PC-3 (cell line): ENCODE measurements at regions not wholly inside any gene's neighbourhood (a gene's known extent, or its start where the extent isn't known, plus 50 kb on each side); places are given as distances from the start of the nearest gene placed in this dataset.
"Not testable (repeated sequence)": the region's sequence is repeated elsewhere in the genome, so short reads cannot be mapped to it uniquely, and the experiment has no call there.

Experiments used
- EZH2 ChIP-seq: fragments of 300-600 bp; sonication (generic); IDR thresholded peaks from one replicate; pipeline ENCODE4 v1.6.1; 2017; ENCODE audit warnings: antibody characterized with exemption, mild to moderate bottlenecking, low read length; ENCODE audit not compliant: unreplicated experiment
- EZH2phosphoT487 ChIP-seq: fragments of 300-600 bp; sonication (generic); IDR thresholded peaks from 2 replicates; pipeline ENCODE4 v1.6.1; 2018; ENCODE audit warnings: mild to moderate bottlenecking, antibody characterized with exemption, low read length, borderline replicate concordance
- TF ChIP-seq, protein P1 (sequence below): fragments of 300-600 bp; sonication (generic); conservative IDR thresholded peaks from 2 replicates; pipeline ENCODE4 v1.5.1; 2017; ENCODE audit warnings: antibody characterized with exemption, low read depth, mild to moderate bottlenecking, low read length

DNA sequence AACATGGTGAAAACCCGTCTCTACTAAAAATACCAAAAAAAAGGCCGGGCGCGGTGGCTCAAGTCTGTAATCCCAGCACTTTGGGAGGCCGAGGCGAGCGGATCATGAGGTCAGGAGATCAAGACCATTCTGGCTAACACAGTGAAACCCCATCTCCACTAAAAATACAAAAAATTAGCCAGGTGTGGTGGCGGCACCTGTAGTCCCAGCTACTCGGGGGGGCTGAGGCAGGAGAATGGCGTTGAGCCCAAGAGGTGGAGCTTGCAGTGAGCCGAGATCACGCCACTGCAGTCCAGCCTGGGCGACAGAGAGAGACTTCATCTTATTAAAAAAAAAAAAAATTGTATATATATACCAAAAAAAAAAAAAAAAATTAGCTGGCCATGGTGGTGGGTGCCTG lies 533.8 kb downstream of the DMRTA1 start:
- TF ChIP-seq, protein P1, sequence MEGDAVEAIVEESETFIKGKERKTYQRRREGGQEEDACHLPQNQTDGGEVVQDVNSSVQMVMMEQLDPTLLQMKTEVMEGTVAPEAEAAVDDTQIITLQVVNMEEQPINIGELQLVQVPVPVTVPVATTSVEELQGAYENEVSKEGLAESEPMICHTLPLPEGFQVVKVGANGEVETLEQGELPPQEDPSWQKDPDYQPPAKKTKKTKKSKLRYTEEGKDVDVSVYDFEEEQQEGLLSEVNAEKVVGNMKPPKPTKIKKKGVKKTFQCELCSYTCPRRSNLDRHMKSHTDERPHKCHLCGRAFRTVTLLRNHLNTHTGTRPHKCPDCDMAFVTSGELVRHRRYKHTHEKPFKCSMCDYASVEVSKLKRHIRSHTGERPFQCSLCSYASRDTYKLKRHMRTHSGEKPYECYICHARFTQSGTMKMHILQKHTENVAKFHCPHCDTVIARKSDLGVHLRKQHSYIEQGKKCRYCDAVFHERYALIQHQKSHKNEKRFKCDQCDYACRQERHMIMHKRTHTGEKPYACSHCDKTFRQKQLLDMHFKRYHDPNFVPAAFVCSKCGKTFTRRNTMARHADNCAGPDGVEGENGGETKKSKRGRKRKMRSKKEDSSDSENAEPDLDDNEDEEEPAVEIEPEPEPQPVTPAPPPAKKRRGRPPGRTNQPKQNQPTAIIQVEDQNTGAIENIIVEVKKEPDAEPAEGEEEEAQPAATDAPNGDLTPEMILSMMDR: not testable (repeated sequence)
- TF ChIP-seq EZH2, EZH2phosphoT487: not testable (repeated sequence)
